HG02571 (cell line): ENCODE measurements at regions not wholly inside any gene's neighbourhood (a gene's known extent, or its start where the extent isn't known, plus 50 kb on each side); places are given as distances from the start of the nearest gene placed in this dataset.

Experiments used
- ATAC-seq: cut with Tn5 transposase; IDR thresholded peaks from one replicate; pipeline ENCODE4 v1.9.1; 2021; ENCODE audit warnings: mild to moderate bottlenecking, moderate library complexity; ENCODE audit not compliant: unreplicated experiment

DNA sequence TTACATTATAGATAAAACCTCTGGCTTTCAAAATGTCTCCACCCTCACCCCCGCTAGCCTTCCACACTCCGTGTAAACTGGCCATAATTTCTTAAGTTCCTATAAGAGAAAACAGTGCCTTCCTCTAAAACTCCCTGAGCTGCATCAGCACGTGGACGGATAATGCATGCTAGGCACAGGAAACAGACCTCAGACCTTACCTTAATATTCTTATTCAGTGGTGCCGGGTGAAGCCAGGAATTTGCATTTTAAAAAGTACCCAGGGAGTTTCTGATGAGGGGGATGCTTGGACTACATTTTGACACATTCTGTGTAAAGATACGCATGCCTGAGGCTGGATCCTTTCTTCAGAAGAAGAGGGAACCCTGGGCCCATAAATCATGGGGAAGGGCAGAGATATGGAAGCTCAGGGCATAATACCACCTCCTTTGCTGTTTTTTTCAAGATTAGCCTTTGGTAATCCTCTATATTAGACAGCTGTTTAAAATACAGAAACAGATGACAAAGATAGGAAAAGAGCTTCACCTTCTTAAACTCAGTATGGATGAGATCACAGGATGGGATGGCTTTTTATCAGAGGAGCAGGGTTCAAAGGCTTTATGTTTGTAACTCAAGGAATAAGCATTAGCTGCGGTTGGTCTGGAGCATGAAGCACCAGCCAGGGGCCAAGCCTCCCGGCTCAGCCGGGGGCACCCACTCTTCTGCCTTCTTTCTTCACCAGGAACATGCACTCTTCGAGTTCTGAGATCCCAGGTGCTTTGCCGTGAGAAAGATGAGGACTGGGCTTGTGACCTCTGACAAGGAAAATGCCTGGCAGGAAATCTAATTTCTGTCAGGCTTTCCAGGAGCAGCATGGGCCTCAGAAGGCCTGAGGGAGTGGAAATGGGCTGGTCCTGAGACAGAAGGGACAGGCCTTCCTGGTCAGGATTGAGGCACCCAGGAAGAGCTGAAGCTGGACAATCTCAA is 218.1 kb upstream of the SOX4 start:
- ATAC-seq: peak; percentile 94

DNA sequence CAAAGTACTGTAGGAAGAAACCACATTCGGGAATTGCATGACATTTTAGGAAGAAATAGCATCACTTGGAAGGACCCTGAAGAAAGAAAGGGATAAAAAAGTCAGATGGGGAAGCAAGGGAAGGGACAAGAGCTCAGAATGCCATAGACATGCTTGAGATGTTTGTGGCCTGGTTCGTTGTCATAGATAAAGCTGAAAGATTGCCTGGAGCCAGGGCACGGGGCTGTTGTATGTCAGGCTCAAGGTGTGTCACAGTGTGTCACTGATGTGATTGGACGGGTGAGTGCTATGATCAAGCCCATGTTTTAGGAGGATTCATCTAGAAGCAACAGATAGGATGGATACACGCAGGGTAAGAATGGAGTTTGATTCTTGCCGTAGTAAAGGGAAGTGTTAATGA is 216.2 kb upstream of the SOX4 start:
- no peak for ATAC-seq

DNA sequence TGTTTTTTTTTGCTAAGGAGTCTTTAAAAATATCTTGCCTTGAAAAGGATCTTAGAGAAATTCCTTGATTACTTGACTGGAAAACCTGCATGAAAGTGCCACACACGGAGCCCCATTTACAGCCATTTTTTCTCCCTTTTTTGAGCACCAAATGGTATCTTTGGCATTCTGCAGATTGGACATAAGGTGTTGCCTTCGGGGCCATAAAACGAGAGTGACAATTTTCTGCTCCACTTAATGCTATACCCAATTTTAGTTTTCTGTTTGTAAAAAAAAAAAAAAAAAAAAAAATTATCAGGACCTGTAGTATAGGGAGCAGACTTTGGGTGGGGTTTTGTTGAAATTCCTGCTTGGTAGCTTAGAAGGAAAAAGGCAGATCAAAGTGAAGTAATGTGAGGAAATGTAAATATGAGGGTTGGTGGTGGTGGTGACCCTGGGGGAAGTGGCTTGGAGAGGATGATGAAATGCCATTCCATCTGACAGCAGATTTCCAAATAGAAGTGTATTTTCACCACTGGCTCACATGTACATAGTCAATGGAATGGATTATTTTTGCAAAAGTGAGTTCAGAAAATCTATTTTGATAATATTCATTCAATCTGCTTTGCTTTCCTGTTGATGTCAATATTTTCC is 212.1 kb upstream of the SOX4 start:
- ATAC-seq: no peak

DNA sequence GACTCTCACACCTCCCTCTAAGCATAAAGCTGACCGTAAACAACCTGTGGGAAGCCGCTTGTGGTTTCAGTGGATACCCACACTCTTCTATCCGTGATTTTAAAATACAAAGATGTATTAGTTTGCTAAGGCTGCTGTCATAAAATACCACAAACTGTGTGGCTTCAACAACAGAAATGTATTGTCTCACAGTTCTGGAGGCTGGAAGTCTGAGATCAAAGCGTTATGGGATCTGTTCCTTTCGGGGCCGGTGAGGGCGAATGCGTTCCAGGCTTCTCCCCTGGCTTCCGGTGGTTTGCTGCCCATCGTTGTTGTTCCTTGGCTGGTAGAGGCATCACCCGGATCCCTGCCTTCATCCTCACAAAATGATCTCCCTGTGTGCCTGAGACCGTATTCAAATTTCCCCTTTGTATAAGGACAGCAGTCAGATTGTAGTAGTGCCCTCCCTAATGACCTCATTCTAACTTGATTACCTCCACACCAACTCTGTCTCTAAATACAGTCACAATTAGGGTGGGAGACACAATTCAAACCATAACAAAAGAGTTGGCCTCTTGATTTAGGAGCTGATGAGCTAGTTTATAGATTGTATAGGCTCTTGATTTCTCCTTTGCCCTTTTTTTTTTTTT is 210.6 kb upstream of the SOX4 start:
- no peak for ATAC-seq

DNA sequence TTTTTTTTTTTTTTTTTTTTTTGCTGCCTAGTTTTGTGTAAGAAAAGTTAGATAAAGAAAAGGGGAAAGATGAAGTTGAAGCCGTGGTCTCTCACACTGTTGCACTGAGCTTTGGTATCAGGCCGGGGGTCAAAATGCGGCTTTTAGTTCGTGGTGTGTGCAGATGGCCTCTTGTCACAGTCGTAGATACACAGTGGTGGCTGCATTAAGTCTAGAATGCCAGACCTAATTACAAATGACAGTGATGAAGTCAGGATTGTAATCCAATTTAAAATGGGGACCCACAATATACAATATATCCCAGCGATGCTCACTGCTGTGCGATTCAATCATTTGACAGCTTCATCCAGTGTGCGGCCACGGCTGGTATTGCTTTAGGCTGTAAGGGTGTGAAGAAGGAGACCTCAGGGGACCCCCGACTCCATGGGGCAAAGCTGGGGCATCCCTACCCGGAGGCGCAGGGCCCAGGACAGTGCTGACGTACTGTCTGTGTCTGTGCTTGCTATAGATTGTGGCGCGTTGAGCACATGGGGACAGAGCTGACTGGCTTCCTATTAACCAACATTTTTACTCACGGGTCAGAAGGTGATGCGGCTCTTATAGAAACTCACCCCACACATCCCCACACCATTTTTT is 210.0 kb upstream of the SOX4 start:
- no peak for ATAC-seq

DNA sequence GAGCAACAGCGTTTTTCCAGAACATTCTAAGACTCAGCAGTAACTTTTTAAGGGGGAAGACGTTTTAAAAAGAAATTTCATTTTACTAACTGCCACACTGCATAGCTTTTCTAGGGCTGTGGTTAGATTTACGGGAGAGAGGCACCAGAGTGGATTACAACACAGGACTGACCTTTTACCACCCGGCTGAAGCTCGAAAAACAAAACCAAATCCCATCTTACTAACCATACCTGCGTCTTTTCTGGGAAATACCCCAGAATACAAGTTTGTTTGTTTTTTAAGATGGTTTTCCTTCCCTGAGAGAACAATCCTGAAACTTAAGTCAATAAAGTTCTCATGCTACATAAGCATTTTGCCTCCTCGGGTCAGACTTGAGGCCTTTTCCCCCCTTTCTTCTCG is 209.3 kb upstream of the SOX4 start:
- ATAC-seq: no peak

DNA sequence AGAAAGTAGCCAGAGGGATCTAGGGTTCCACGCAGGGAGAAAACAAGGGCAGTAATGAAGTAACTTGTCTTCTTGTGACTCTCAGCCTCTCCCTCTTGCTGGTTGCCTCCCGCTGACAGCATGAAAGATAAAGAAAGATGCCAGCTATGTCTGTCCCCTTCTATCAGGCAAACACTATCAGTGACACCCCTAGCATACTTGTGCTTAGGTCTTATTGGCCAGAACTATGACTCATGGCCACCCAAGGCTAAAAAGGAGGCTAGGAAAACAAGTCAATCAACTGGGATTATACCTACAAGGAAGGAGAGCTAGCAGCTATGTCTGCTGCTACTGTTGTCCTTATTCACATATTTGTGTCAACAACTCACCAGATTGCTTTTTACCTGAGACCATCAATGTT is 206.8 kb upstream of the SOX4 start:
- no peak for ATAC-seq

DNA sequence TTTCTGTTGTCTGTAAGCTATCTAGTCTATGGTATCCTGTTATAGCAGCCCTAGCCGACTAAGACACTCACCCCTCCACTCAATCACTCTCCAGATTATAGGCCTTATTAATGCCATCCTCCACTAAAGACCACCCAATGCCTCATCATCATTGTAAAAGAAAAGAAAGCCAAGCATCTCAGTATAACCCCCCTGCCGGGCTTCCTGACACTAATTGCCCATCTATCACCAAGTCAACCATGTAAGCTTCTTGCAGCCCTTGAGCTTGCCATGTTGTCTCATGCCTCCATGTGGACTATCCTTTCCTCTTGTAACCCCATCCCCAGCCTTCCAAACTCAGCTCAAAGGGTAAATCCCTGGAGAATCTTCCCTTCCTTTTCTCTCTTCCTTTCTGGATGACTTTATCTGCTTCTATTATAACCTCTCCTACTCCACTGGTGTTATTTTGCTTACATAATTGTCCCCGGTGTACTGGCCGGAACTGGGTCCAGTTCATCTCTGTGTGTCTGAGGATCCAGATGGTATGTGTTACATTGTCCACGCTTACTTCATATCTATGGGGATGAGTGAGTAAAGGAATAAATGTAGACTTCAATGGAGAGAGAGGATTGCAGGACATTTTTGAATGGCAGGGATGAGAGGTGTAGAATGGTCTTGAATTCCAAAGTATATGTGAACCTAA is 202.9 kb upstream of the SOX4 start:
- no peak for ATAC-seq

DNA sequence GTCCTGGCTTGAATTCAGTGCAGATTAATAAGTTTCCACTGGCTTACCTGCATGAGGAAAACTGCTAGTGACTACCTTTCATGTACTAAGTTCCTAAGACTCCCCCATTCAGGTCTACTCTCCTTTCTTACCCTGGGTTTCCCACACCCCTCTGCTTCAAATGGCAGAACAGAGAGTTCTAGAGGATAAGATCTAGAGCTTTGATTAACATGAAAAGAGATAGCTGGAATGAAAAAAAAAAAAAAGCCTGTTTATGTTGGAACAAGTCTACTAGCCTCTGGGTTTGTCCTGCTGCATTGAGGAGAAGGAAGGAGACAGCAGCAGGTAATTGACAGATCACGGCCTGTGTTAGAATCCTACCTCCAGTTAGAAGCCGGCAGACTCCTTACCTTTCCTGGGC is 201.4 kb upstream of the SOX4 start:
- no peak for ATAC-seq

DNA sequence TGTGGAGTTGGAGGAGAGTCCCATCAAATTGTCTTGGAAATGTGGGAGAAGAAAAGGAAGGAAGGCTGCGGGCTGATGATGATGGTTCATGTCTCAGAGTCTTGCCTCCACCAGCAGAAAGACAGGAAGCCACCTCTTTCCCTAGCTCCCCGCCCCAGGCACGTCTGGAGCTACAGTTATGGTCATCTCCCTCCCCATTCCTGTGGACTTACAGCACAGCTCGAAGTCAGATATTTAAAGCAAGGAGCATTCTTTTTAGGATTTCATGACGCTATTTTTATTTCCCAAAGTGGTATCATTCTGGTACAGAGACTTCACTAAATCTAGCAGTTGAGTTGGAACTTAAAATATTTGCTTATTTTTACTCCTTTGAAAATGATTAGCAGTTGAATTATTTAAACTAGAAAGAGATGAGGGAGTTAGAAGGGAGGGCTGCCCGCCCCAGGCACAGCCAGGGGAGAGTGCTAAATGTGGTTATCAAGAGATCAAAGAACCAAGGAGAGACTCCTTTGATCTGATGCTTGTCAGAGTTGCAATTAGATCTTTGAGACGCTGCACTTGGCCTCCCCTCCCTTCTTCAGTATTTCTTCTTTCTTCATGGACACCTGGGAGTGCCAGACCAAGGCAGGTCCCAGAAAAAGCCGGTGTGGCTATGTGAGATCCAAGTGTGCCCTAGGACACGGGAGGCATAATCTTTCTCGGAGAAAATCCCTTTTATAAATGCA is 199.9 kb upstream of the SOX4 start:
- no peak for ATAC-seq

DNA sequence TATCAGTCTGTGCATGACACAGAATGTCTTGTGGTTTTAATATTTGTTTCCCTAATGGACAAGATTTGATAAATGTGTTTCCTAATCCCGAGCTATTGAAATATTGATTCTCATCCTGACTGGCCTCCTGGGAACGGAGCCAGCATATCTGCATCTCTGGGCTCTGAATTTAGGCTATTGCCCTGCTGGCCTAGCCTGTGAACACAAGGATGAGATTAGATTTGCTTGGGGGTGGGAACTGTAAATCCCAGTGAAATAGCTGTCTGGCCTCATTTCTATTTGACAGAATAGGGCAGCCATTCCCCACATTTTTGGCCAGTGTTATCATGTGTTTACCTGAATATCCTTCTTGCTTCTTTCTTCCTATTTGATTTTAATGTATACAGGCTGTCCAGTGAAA is 198.4 kb upstream of the SOX4 start:
- ATAC-seq: no peak

DNA sequence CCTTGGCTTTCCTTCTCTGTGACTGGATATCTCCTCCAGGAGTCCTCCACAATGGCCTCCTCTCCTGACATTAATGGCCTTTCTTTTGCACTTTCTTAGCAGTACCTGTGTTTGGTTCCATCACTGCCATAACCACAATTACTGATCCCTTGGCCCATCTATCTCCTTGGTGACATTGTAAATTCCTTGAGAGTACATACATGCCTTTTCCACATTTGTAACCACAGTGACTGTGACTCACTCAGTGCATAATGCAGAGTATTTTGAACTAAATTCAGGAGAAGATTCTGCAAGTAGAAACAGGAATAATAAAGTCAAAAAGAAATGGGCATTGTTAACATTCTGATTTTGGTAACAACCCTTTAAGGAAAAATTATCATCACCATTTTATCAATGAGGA is 197.2 kb upstream of the SOX4 start:
- ATAC-seq: no peak

DNA sequence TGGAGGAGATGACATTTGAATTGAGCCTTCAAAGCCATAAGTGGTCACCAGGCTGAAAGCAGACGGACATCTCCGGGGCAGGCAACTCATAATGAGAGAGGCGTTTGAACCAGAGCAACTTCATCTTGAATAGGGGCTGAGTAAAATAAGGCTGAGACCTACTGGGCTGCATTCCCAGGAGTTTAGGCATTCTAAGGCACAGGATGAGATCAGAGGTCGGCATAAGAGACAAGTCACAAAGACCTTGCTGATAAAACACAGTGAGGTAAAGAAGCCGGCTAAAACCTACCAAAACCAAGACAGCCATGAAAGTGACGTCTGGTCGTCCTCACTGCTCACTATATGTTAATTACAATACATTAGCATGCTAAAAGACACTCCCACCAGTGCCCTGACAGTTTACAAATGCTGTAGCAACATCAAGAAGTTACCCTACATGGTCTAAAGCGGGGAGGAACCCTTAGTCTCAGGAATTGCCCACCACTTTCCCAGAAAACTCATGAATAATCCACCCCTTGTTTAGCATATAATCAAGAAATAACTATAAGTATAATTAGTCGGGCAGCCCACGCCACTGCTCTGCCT is 194.7 kb upstream of the SOX4 start:
- ATAC-seq: no peak

DNA sequence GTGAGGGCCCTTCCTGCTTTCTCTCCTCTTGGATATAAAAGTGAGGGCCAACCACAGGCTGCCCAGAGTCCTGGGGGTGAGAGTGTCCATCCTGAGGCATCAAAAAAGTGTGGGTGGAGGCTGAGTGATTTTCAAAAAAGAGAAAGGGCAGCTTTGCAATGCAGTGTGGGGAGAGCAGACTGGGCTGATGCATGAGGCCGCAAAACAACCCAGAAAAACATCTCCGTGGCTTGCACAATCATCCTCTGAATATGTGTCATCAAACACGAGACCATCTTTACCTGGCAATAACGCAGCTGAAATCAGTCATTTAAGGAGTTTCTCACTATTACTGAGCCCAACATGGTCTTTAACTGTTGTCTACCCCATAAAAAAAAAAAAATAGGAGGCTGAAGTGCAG is 191.2 kb upstream of the SOX4 start:
- ATAC-seq: peak; percentile 62

DNA sequence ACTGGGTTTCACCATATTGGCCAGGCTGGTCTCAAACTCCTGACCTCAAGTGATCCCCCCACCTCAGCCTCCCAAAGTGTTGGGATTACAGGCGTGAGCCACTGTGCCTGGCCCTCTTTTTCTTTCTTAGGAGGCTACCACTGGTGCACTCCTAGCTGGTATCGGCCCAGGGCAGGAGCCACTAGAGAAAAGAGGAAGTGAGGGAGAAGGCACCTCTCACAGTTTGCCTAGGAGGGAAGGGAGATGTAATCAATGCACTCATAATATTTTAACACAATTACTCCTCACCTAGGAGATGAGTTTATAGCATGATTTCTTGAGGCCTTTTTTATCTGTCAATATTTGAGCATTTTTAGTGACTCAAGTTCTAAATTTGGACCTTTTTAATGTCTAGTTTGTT is 189.0 kb upstream of the SOX4 start:
- ATAC-seq: no peak

DNA sequence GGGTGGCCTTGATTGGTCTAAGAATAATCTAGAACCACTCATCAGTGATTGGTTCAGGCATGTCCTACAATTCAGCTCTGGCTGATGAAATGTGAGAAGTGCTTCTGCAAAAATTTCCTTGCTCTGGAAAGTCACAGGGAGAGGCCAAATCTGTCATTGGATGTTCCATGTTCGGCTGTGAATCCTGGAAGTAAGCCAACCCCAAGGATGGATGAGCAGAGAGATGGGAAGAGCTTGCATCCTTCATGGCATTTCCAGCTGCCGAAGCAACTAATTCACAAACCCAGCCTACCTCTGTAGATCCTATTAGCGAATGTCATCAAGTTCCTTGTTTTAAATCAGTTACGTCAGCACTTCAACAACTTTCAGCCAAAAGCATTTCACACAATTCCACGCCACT is 187.2 kb upstream of the SOX4 start:
- no peak for ATAC-seq

DNA sequence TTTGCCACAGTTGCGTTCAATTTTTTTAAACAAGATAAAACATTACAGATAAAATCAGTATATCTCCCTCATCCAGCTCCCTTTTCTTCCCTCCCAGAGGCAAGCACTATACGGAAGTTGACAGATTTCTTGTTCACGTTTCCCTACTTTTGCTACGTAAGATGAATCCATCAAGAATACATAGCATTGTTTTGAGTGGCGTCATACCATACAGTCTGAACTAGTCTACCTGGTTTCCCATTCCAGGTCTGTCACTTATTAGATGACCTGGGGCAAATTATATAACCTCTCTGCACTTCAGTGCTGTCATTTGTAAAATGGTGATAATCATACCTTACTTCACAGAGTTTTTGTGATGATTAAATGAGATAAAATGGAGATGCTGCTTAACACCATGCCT is 184.3 kb upstream of the SOX4 start:
- no peak for ATAC-seq

DNA sequence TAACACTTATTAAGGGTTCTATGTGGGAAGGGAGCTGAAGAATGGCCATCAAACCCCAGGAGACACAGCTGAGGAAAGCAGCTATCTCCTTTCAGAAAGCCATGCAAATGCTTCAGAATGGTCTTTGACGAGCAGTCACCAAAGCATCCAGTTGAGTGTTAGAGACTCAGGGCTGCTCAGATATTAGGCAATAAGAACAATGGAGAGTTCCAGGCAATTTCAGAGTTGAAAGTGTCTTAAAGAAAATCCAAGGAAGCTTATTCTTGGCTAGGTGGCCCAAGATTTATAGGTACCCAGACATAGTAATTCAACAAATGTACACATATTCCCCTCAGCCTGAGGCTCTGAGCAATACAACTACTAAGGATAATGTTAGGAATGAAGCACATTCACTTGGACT is 180.1 kb upstream of the SOX4 start:
- ATAC-seq: no peak

DNA sequence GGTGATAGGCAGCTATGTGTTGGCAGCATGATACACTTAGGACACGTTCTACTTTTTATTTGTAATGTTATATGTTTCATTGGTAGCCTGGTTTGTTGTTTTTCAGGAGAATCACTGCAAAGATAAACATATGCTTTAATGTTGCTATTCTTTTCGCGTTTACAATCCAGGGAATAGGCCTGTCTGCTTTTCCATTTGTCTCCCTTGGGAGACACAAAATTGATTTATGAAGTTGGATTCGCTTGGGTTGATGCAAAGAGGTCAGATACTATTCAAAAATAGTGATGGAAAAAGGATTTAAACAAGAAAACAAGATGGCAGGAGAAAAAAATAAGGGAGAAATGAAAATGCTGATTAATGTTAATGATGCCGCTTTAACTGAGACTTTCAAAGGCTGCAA is 179.5 kb upstream of the SOX4 start:
- no peak for ATAC-seq
